WTC11 (cell line): ENCODE measurements at regions not wholly inside any gene's neighbourhood (a gene's known extent, or its start where the extent isn't known, plus 50 kb on each side); places are given as distances from the start of the nearest gene placed in this dataset.

Source experiments
- ATAC-seq: fragments of 200-7000 bp; cut with Tn5 transposase; 2 replicates; pipeline ENCODE4 v1.10.0; 2021; ENCODE audit warnings: mild to moderate bottlenecking, moderate library complexity
- CTCF ChIA-PET: fragments of 300-600 bp; sonication (Branson Sonifier 250); formaldehyde crosslinking; loops from one replicate; lab custom pipeline; 2021; ENCODE audit warnings: antibody characterized with exemption; lab: Charles Lee
- POLR2A ChIA-PET: fragments of 350-600 bp; sonication (Branson Sonifier 250); formaldehyde crosslinking; loops from one replicate; lab custom pipeline; 2021; ENCODE audit warnings: antibody characterized with exemption; lab: Charles Lee
- DNase-seq: peaks from one replicate; pipeline ENCODE4 v3.0.0; 2021; ENCODE audit warnings: low spot score
- H3K27ac Mint-ChIP-seq: 2 replicates; pipeline ENCODE4 v1.8.0; 2021; ENCODE audit warnings: mixed read lengths
- H3K27me3 Mint-ChIP-seq: 2 replicates; pipeline ENCODE4 v1.8.0; 2021; ENCODE audit warnings: low read depth, mild to moderate bottlenecking, moderate library complexity, mixed read lengths
- H3K36me3 Mint-ChIP-seq: 2 replicates; pipeline ENCODE4 v1.8.0; 2021; ENCODE audit warnings: mixed read lengths
- H3K4me1 Mint-ChIP-seq: 2 replicates; pipeline ENCODE4 v1.8.0; 2022; ENCODE audit warnings: mixed read lengths
- H3K4me3 Mint-ChIP-seq: 2 replicates; pipeline ENCODE4 v1.8.0; 2021; ENCODE audit warnings: mild to moderate bottlenecking, moderate library complexity, mixed read lengths
- H3K9me3 Mint-ChIP-seq: 2 replicates; pipeline ENCODE4 v1.8.0; 2021; ENCODE audit warnings: mixed read lengths
- HMGXB4 ChIP-seq: sonication (generic); formaldehyde crosslinking; IDR thresholded peaks from 2 replicates; pipeline ENCODE4 v1.8.1; 2023; ENCODE audit warnings: mild to moderate bottlenecking, moderate library complexity, missing genetic modification reagents
- MXD4 ChIP-seq: fragments of 250-450 bp; sonication (Bioruptor Pico); IDR thresholded peaks from 2 replicates; pipeline ENCODE4 v1.8.0; 2021; ENCODE audit warnings: mild to moderate bottlenecking, moderate library complexity, borderline replicate concordance
- NR3C1 ChIP-seq: sonication (generic); formaldehyde crosslinking; conservative IDR thresholded peaks from 2 replicates; pipeline ENCODE4 v1.8.1; 2023; ENCODE audit warnings: low read depth, mild to moderate bottlenecking, missing genetic modification reagents
- PRRX2 ChIP-seq: fragments of 250-450 bp; sonication (Bioruptor Pico); IDR thresholded peaks from 2 replicates; pipeline ENCODE4 v1.8.0; 2021; ENCODE audit warnings: mild to moderate bottlenecking
- SOX15 ChIP-seq: fragments of 250-450 bp; sonication (Bioruptor Pico); IDR thresholded peaks from 2 replicates; pipeline ENCODE4 v1.9.0; 2021; ENCODE audit warnings: mild to moderate bottlenecking
- STAT6 ChIP-seq: sonication (generic); formaldehyde crosslinking; conservative IDR thresholded peaks from 2 replicates; pipeline ENCODE4 v1.8.1; 2023; ENCODE audit warnings: mild to moderate bottlenecking, low read depth, missing genetic modification reagents, moderate library complexity
- USF1 ChIP-seq: sonication (generic); formaldehyde crosslinking; IDR thresholded peaks from 2 replicates; pipeline ENCODE4 v1.8.0; 2022; ENCODE audit warnings: mild to moderate bottlenecking, missing genetic modification reagents
- USF2 ChIP-seq: sonication (generic); formaldehyde crosslinking; IDR thresholded peaks from 2 replicates; pipeline ENCODE4 v1.8.1; 2023; ENCODE audit warnings: mild to moderate bottlenecking, missing genetic modification reagents, moderate library complexity
- ZMAT4 ChIP-seq: fragments of 250-450 bp; sonication (Bioruptor Pico); IDR thresholded peaks from 2 replicates; pipeline ENCODE4 v1.9.0; 2021; ENCODE audit warnings: mild to moderate bottlenecking
- ZNF121 ChIP-seq: sonication (generic); formaldehyde crosslinking; IDR thresholded peaks from 2 replicates; pipeline ENCODE4 v1.8.0; 2023; ENCODE audit warnings: missing genetic modification reagents
- ZNF138 ChIP-seq: sonication (generic); formaldehyde crosslinking; conservative IDR thresholded peaks from 2 replicates; pipeline ENCODE4 v1.8.1; 2022; ENCODE audit warnings: mild to moderate bottlenecking, moderate library complexity, missing genetic modification reagents
- ZNF512 ChIP-seq: sonication (generic); formaldehyde crosslinking; IDR thresholded peaks from 2 replicates; pipeline ENCODE4 v1.8.1; 2022; ENCODE audit warnings: missing genetic modification reagents, borderline replicate concordance
- TF ChIP-seq, protein P1 (sequence below): sonication (generic); formaldehyde crosslinking; conservative IDR thresholded peaks from 2 replicates; pipeline ENCODE4 v1.8.1; 2022; ENCODE audit warnings: mild to moderate bottlenecking, missing genetic modification reagents
- TF ChIP-seq, protein P2 (sequence below): fragments of 250-450 bp; sonication (Bioruptor Pico); IDR thresholded peaks from 2 replicates; pipeline ENCODE4 v1.9.0; 2021; ENCODE audit warnings: moderate library complexity, mild to moderate bottlenecking, inconsistent platforms, borderline replicate concordance
- TF ChIP-seq, protein P3 (sequence below): sonication (generic); formaldehyde crosslinking; IDR thresholded peaks from 2 replicates; pipeline ENCODE4 v1.8.1; 2023; ENCODE audit warnings: mild to moderate bottlenecking, missing genetic modification reagents, borderline replicate concordance
- TF ChIP-seq, protein P4 (sequence below): sonication (generic); formaldehyde crosslinking; IDR thresholded peaks from 2 replicates; pipeline ENCODE4 v1.8.1; 2023; ENCODE audit warnings: mild to moderate bottlenecking, missing genetic modification reagents

GRCh38 chr7:119177863-119178262 lies 953.4 kb downstream of the ANKRD7 start (continued):
- TF ChIP-seq, protein P1, sequence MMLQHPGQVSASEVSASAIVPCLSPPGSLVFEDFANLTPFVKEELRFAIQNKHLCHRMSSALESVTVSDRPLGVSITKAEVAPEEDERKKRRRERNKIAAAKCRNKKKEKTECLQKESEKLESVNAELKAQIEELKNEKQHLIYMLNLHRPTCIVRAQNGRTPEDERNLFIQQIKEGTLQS (CRISPR knock-in tag), result no peak
- TF ChIP-seq, protein P2, sequence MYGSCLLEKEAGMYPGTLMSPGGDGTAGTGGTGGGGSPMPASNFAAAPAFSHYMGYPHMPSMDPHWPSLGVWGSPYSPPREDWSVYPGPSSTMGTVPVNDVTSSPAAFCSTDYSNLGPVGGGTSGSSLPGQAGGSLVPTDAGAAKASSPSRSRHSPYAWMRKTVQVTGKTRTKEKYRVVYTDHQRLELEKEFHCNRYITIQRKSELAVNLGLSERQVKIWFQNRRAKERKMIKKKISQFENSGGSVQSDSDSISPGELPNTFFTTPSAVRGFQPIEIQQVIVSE, result no peak
- TF ChIP-seq ZNF138 (CRISPR knock-in tag), result no peak
- no peak for TF ChIP-seq SOX15 (CRISPR knock-in tag)
- TF ChIP-seq HMGXB4, result no peak
- TF ChIP-seq NR3C1 (CRISPR knock-in tag), result no peak

GRCh38 chr7:119184124-119184788 lies 959.8 kb downstream of the ANKRD7 start:
- ChIA-PET POLR2A (no interaction called here), CTCF (interaction anchor here (1.0 to 1.1 kb wide), 2 partner anchors 8 to 13 kb away, joined by 3 to 6 read pairs; no protein-coding TSS in a partner anchor)
- Mint-ChIP-seq H3K9me3 (peaks cover 48% of the 10 kb centered on the region), H3K27ac (no peak overlapping the region), H3K27me3 (no peaks in the 10 kb centered on the region), H3K4me3 (no peak overlapping the region), H3K36me3 (peaks cover 18% of the 10 kb centered on the region), H3K4me1 (peaks cover 25% of the 10 kb centered on the region)
- no peak for ATAC-seq
- DNase-seq, result no peak
- no peak for TF ChIP-seq ZMAT4 (CRISPR knock-in tag)
- no peak for TF ChIP-seq USF1
- no peak for TF ChIP-seq USF2 (CRISPR knock-in tag)
- TF ChIP-seq, protein P2, result no peak
- no peak for TF ChIP-seq MXD4 (CRISPR knock-in tag)
- no peak for TF ChIP-seq ZNF121 (CRISPR knock-in tag)
- no peak for TF ChIP-seq PRRX2 (CRISPR knock-in tag)
- TF ChIP-seq, protein P3, sequence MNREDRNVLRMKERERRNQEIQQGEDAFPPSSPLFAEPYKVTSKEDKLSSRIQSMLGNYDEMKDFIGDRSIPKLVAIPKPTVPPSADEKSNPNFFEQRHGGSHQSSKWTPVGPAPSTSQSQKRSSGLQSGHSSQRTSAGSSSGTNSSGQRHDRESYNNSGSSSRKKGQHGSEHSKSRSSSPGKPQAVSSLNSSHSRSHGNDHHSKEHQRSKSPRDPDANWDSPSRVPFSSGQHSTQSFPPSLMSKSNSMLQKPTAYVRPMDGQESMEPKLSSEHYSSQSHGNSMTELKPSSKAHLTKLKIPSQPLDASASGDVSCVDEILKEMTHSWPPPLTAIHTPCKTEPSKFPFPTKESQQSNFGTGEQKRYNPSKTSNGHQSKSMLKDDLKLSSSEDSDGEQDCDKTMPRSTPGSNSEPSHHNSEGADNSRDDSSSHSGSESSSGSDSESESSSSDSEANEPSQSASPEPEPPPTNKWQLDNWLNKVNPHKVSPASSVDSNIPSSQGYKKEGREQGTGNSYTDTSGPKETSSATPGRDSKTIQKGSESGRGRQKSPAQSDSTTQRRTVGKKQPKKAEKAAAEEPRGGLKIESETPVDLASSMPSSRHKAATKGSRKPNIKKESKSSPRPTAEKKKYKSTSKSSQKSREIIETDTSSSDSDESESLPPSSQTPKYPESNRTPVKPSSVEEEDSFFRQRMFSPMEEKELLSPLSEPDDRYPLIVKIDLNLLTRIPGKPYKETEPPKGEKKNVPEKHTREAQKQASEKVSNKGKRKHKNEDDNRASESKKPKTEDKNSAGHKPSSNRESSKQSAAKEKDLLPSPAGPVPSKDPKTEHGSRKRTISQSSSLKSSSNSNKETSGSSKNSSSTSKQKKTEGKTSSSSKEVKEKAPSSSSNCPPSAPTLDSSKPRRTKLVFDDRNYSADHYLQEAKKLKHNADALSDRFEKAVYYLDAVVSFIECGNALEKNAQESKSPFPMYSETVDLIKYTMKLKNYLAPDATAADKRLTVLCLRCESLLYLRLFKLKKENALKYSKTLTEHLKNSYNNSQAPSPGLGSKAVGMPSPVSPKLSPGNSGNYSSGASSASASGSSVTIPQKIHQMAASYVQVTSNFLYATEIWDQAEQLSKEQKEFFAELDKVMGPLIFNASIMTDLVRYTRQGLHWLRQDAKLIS (CRISPR knock-in tag), result no peak
- TF ChIP-seq, protein P4, sequence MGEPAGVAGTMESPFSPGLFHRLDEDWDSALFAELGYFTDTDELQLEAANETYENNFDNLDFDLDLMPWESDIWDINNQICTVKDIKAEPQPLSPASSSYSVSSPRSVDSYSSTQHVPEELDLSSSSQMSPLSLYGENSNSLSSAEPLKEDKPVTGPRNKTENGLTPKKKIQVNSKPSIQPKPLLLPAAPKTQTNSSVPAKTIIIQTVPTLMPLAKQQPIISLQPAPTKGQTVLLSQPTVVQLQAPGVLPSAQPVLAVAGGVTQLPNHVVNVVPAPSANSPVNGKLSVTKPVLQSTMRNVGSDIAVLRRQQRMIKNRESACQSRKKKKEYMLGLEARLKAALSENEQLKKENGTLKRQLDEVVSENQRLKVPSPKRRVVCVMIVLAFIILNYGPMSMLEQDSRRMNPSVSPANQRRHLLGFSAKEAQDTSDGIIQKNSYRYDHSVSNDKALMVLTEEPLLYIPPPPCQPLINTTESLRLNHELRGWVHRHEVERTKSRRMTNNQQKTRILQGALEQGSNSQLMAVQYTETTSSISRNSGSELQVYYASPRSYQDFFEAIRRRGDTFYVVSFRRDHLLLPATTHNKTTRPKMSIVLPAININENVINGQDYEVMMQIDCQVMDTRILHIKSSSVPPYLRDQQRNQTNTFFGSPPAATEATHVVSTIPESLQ (CRISPR knock-in tag), result no peak
- no peak for TF ChIP-seq ZNF512 (CRISPR knock-in tag)
- no peak for TF ChIP-seq STAT6 (CRISPR knock-in tag)
